H1 (cell line): ENCODE measurements at regions not wholly inside any gene's neighbourhood (a gene's known extent, or its start where the extent isn't known, plus 50 kb on each side); places are given as distances from the start of the nearest gene placed in this dataset.

Source experiments
- CTCF ChIA-PET: fragments of 300-600 bp; sonication (Branson Sonifier 250); formaldehyde crosslinking; loops from one replicate; lab custom pipeline; 2021; ENCODE audit not compliant: partially characterized antibody; lab: Charles Lee
- POLR2A ChIA-PET: fragments of 300-600 bp; sonication (Branson Sonifier 250); formaldehyde crosslinking; loops from one replicate; lab custom pipeline; 2021; ENCODE audit warnings: inconsistent platforms; ENCODE audit not compliant: partially characterized antibody; lab: Charles Lee
- DNase-seq, 2 experiments: peaks; one replicate each; pipeline versions ENCODE4 v3.0.0 to v3.0.0-alpha.2; 2010 to 2022; ENCODE audit warnings: low spot score in 2 of 2, low read depth in 1 of 2, mixed read lengths in 1 of 2
- FAIRE-seq: peaks from 2 replicates; lab custom pipeline; 2011; peaks lifted over from hg19 to GRCh38; lab: Jason Lieb, UNC
- H2AFZ ChIP-seq: 2 replicates; pipeline ENCODE4 v1.8.1; 2012; ENCODE audit warnings: low read length, inconsistent platforms
- H2AK5ac ChIP-seq: 2 replicates; pipeline ENCODE4 v1.6.1; 2013; ENCODE audit warnings: low read depth, low read length
- H2BK120ac ChIP-seq: replicated peaks from 2 replicates; pipeline ENCODE3; 2013; ENCODE audit warnings: low read depth, low read length, inconsistent platforms
- H2BK12ac ChIP-seq: 2 replicates; pipeline ENCODE4 v1.6.1; 2013; ENCODE audit warnings: low read depth, low read length
- H2BK15ac ChIP-seq: 2 replicates; pipeline ENCODE4 v1.6.1; 2013; ENCODE audit warnings: low read length
- H2BK20ac ChIP-seq: 2 replicates; pipeline ENCODE4 v1.6.1; 2013; ENCODE audit warnings: low read length
- H2BK5ac ChIP-seq: 2 replicates; pipeline ENCODE4 v1.6.1; 2013; ENCODE audit warnings: low read depth, low read length
- H3K14ac ChIP-seq: 2 replicates; pipeline ENCODE4 v1.6.1; 2013; ENCODE audit warnings: inconsistent platforms; ENCODE audit not compliant: insufficient read length
- H3K18ac ChIP-seq: 2 replicates; pipeline ENCODE4 v1.6.1; 2013; ENCODE audit warnings: low read length; ENCODE audit errors: extremely low read depth
- H3K23ac ChIP-seq: 2 replicates; pipeline ENCODE4 v1.6.1; 2013; ENCODE audit warnings: inconsistent platforms; ENCODE audit not compliant: insufficient read length
- H3K23me2 ChIP-seq: 2 replicates; pipeline ENCODE4 v1.6.1; 2013; ENCODE audit warnings: low read depth, low read length
- H3K27ac ChIP-seq: 2 replicates; pipeline ENCODE4 v1.6.1; 2011; ENCODE audit warnings: low read depth, low read length, inconsistent platforms
- H3K27me3 ChIP-seq, 4 experiments: replicated peaks in 1 of 4; 1 replicate in 1 of 4; 2 replicates in 3 of 4; pipeline versions ENCODE4 v1.6.1 to v1.8.1; 2011 to 2013; ENCODE audit warnings: low read length in 3 of 4, mild to moderate bottlenecking in 3 of 4, inconsistent platforms in 2 of 4, mixed read lengths in 2 of 4, moderate library complexity in 1 of 4; ENCODE audit not compliant: control insufficient read depth in 3 of 4, insufficient read depth in 3 of 4; ENCODE audit errors: extremely low read depth in 1 of 4
- H3K36me3 ChIP-seq, 4 experiments: 2 replicates each; pipeline versions ENCODE4 v1.6.1 to v1.8.1; 2011 to 2013; ENCODE audit warnings: mild to moderate bottlenecking in 4 of 4, low read length in 3 of 4, moderate library complexity in 2 of 4, control low read depth in 1 of 4, inconsistent platforms in 1 of 4; ENCODE audit not compliant: insufficient read depth in 4 of 4, control insufficient read depth in 2 of 4
- H3K4ac ChIP-seq: replicated peaks from 2 replicates; pipeline ENCODE3; 2013; ENCODE audit warnings: low read length, low read depth, mixed read lengths, inconsistent platforms; ENCODE audit not compliant: insufficient read length
- H3K4me1 ChIP-seq, 4 experiments: replicated peaks in 1 of 4; 1 replicate in 1 of 4; 2 replicates in 3 of 4; pipeline versions ENCODE4 v1.6.1 to v1.8.1; 2011 to 2013; ENCODE audit warnings: low read length in 3 of 4, inconsistent platforms in 2 of 4, mixed read lengths in 1 of 4; ENCODE audit not compliant: insufficient read depth in 4 of 4, control insufficient read depth in 3 of 4
- H3K4me2 ChIP-seq, 2 experiments: 2 replicates each; pipeline versions ENCODE4 v1.6.1 to v1.8.1; 2011 to 2013; ENCODE audit warnings: low read depth in 2 of 2, low read length in 2 of 2, control low read depth in 1 of 2, inconsistent platforms in 1 of 2, mild to moderate bottlenecking in 1 of 2; ENCODE audit not compliant: insufficient read depth in 1 of 2
- H3K4me3 ChIP-seq, 4 experiments: fragments of 200-600, 300-600 bp in 1 of 4; sonication (generic), shearing (Covaris generic), sonication (Bioruptor Twin) in 1 of 4; 2 replicates each; pipeline versions ENCODE4 v1.5.1 to v1.8.1; 2011 to 2016; ENCODE audit warnings: low read length in 4 of 4, low read depth in 3 of 4, control low read depth in 2 of 4, inconsistent platforms in 2 of 4, mild to moderate bottlenecking in 2 of 4, mixed read lengths in 1 of 4, moderate library complexity in 1 of 4; ENCODE audit not compliant: insufficient read depth in 2 of 4; ENCODE audit errors: extremely low read depth in 1 of 4
- H3K56ac ChIP-seq: replicated peaks from 2 replicates; pipeline ENCODE3; 2013; ENCODE audit warnings: low read depth, mild to moderate bottlenecking, mixed read lengths, low read length, inconsistent platforms; ENCODE audit not compliant: insufficient read length
- H3K79me1 ChIP-seq: 2 replicates; pipeline ENCODE4 v1.6.1; 2013; ENCODE audit warnings: low read depth, low read length, control low read depth
- H3K79me2 ChIP-seq, 2 experiments: 2 replicates each; pipeline versions ENCODE4 v1.6.1 to v1.8.1; 2012 to 2013; ENCODE audit warnings: low read length in 2 of 2, mild to moderate bottlenecking in 2 of 2, inconsistent platforms in 1 of 2; ENCODE audit not compliant: insufficient read depth in 2 of 2, control insufficient read depth in 1 of 2
- H3K9ac ChIP-seq, 4 experiments: replicated peaks in 1 of 4; 1 replicate in 1 of 4; 2 replicates in 3 of 4; pipeline versions ENCODE4 v1.6.1 to v1.8.1; 2011 to 2013; ENCODE audit warnings: low read depth in 3 of 4, low read length in 3 of 4, control low read depth in 2 of 4, mild to moderate bottlenecking in 2 of 4, moderate library complexity in 2 of 4, inconsistent platforms in 1 of 4; ENCODE audit errors: extremely low read depth in 1 of 4
- H3K9me3 ChIP-seq, 2 experiments: 2 replicates each; pipeline versions ENCODE4 v1.6.1 to v1.8.1; 2012 to 2013; ENCODE audit warnings: mild to moderate bottlenecking in 2 of 2, moderate library complexity in 2 of 2, control low read depth in 1 of 2, inconsistent platforms in 1 of 2, low read depth in 1 of 2, low read length in 1 of 2, mixed read lengths in 1 of 2; ENCODE audit not compliant: insufficient read depth in 2 of 2
- H4K20me1 ChIP-seq, 2 experiments: replicated peaks in 1 of 2; 2 replicates each; pipeline versions ENCODE3 to v1.8.1; 2011 to 2013; ENCODE audit warnings: inconsistent platforms in 2 of 2, low read length in 2 of 2, mild to moderate bottlenecking in 1 of 2; ENCODE audit not compliant: insufficient read depth in 2 of 2, control insufficient read depth in 1 of 2
- H4K5ac ChIP-seq: 2 replicates; pipeline ENCODE4 v1.6.1; 2013; ENCODE audit warnings: low read length, low read depth, mixed read lengths, inconsistent platforms; ENCODE audit not compliant: insufficient read length
- H4K8ac ChIP-seq: 2 replicates; pipeline ENCODE4 v1.8.0; 2013; ENCODE audit warnings: mild to moderate bottlenecking, moderate library complexity, low read length, inconsistent platforms; ENCODE audit not compliant: insufficient read depth; ENCODE audit errors: extremely low read depth
- H4K91ac ChIP-seq: replicated peaks from 2 replicates; pipeline ENCODE3; 2013; ENCODE audit warnings: low read length, mixed read lengths, inconsistent platforms; ENCODE audit not compliant: insufficient read length
- CHD1 ChIP-seq: IDR thresholded peaks from 2 replicates; pipeline ENCODE4 v1.6.1; 2012; ENCODE audit warnings: low read depth, low read length, improper control_type of control experiment
- EGR1 ChIP-seq: IDR thresholded peaks from 2 replicates; pipeline ENCODE4 v1.6.1; 2011; ENCODE audit warnings: low read depth, low read length, borderline replicate concordance
- NANOG ChIP-seq: IDR thresholded peaks from 2 replicates; pipeline ENCODE4 v1.6.1; 2011; ENCODE audit warnings: low read length, low read depth, mild to moderate bottlenecking, inconsistent platforms; ENCODE audit not compliant: insufficient read depth, poor library complexity, severe bottlenecking
- NRF1 ChIP-seq: IDR thresholded peaks from 2 replicates; pipeline ENCODE4 v1.6.1; 2011; ENCODE audit warnings: mild to moderate bottlenecking, low read depth, low read length, improper control_type of control experiment
- WGBS, 2 experiments: shearing (Covaris generic) in 1 of 2; methylation state at CpG; one replicate each; pipeline versions ENCODE4 v1.1.6 to v1.1.7; 2013 to 2015; ENCODE audit warnings: low lambda C conversion rate in 2 of 2, mixed read lengths in 2 of 2, inconsistent platforms in 1 of 2, low coverage in 1 of 2, missing lambda C conversion rate in 1 of 2; ENCODE audit not compliant: insufficient replicate concordance in 2 of 2, insufficient coverage in 1 of 2, insufficient read length in 1 of 2; ENCODE audit errors: extremely low coverage in 1 of 2, missing lambda C conversion rate in 1 of 2; 5-methylcytosine and 5-hydroxymethylcytosine counted together

GRCh38 chr20:48217190-48217589, 431.9 kb upstream of the SULF2 start:
- Histone ChIP-seq H4K20me1 (no peaks in the 10 kb centered on the region), H3K4me1 (peaks cover 0 to 2% (median 0%) of the 10 kb centered on the region in 4 experiments; a peak in 2 of 7 replicates), H2BK120ac (no peak overlapping the region), H2AK5ac (no peak overlapping the region), H3K18ac (no peak overlapping the region), H2AFZ (no peak overlapping the region), H3K9me3 (no peaks in the 10 kb centered on the region), H3K27me3 (no peaks in the 10 kb centered on the region), H2BK15ac (no peak overlapping the region), H3K79me2 (no peaks in the 10 kb centered on the region), H4K8ac (no peak overlapping the region), H2BK5ac (peak overlapping the region; percentile 71; the same call in 1 of the 2 replicates), H3K79me1 (no peaks in the 10 kb centered on the region), H3K56ac (no peak overlapping the region), H3K4ac (no peak overlapping the region), H3K14ac (no peak overlapping the region), H3K36me3 (no peaks in the 10 kb centered on the region), H4K91ac (no peak overlapping the region), H3K9ac (no peak overlapping the region; a peak in 1 of 7 replicates), H4K5ac (no peak overlapping the region), H3K4me3 (no peak overlapping the region), H3K23ac (no peak overlapping the region), H2BK20ac (no peak overlapping the region), H3K23me2 (no peaks in the 10 kb centered on the region), H3K4me2 (no peak overlapping the region), H3K27ac (no peak overlapping the region), H2BK12ac (no peak overlapping the region)
- CTCF ChIA-PET = no interaction called here
- POLR2A ChIA-PET = no interaction called here
- no peak for TF ChIP-seq NRF1
- no peak for TF ChIP-seq CHD1
- no peak for TF ChIP-seq NANOG
- TF ChIP-seq EGR1 = no peak
- FAIRE-seq (no peak), DNase-seq (no peak)
- 90% methylated on average over 14 of the region's 14 CpGs; no CpG with 5 or more reads in 1 of the 2 experiments for WGBS, 2 experiments
